ENCODE measurements at regions not wholly inside any gene's neighbourhood (a gene's known extent, or its start where the extent isn't known, plus 50 kb on each side); places are given as distances from the start of the nearest gene placed in this dataset.

GRCh38 chr12:107336695-107337094 lies 243.3 kb upstream of the CRY1 start:
- TF ChIP-seq EZH2 (IDR thresholded peaks at IDR 0.05; ENCODE audit: low read length, missing control alignments) (no peak), CTCF (conservative IDR thresholded peaks at IDR 0.05 in 1 of 2, IDR thresholded peaks at IDR 0.05 in 1 of 2; ENCODE audit: low read depth in 1 of 2, low read length in 2 of 2) (no peak)

All from fibroblast of lung (primary cell).